ENCODE measurements at regions not wholly inside any gene's neighbourhood (a gene's known extent, or its start where the extent isn't known, plus 50 kb on each side); places are given as distances from the start of the nearest gene placed in this dataset.

- TF ChIP-seq RBAK (tag by site-specific recombination; IDR thresholded peaks at IDR 0.05), result no peak
- no peak for TF ChIP-seq ZFHX2 (tag by site-specific recombination; conservative IDR thresholded peaks at IDR 0.05)
- no peak for TF ChIP-seq ZNF785 (tag by site-specific recombination; IDR thresholded peaks at IDR 0.05)
These were observed 218.3 kb downstream of the BRD1 start for GRCh38 chr22:49609207-49609876.
